Hepatocyte (in vitro differentiated cells): ENCODE measurements at regions not wholly inside any gene's neighbourhood (a gene's known extent, or its start where the extent isn't known, plus 50 kb on each side); places are given as distances from the start of the nearest gene placed in this dataset.

Source experiments
- DNase-seq: peaks from one replicate; pipeline ENCODE4 v3.0.0-alpha.2; 2016; ENCODE audit warnings: low spot score
- H2AFZ ChIP-seq: fragments of 200-600 bp; sonication (generic); 2 replicates; pipeline ENCODE4 v1.6.0; 2016; ENCODE audit warnings: antibody characterized with exemption, mild to moderate bottlenecking
- H3K27ac ChIP-seq: fragments of 200-600 bp; sonication (generic); 2 replicates; pipeline ENCODE4 v1.5.1; 2016; ENCODE audit warnings: mild to moderate bottlenecking
- H3K27me3 ChIP-seq: fragments of 200-600 bp; sonication (generic); 2 replicates; pipeline ENCODE4 v1.6.1; 2016
- H3K36me3 ChIP-seq: fragments of 200-600 bp; sonication (generic); replicated peaks from 2 replicates; pipeline ENCODE4 v1.5.1; 2016; ENCODE audit warnings: low read depth; ENCODE audit not compliant: insufficient read depth
- H3K4me1 ChIP-seq: fragments of 200-600 bp; sonication (generic); 2 replicates; pipeline ENCODE4 v1.5.1; 2016; ENCODE audit warnings: mild to moderate bottlenecking, moderate library complexity; ENCODE audit not compliant: insufficient read depth
- H3K4me2 ChIP-seq: fragments of 200-600 bp; sonication (generic); 2 replicates; pipeline ENCODE4 v1.6.0; 2016
- H3K4me3 ChIP-seq: fragments of 200-600 bp; sonication (generic); 2 replicates; pipeline ENCODE4 v1.5.1; 2016; ENCODE audit warnings: mild to moderate bottlenecking
- H3K79me2 ChIP-seq: fragments of 200-600 bp; sonication (generic); 2 replicates; pipeline ENCODE4 v1.6.0; 2017; ENCODE audit warnings: mild to moderate bottlenecking
- H3K9me2 ChIP-seq: fragments of 200-600 bp; sonication (generic); replicated peaks from 2 replicates; pipeline ENCODE4 v1.6.0; 2017; ENCODE audit warnings: mild to moderate bottlenecking; ENCODE audit not compliant: insufficient read depth
- H3K9me3 ChIP-seq: fragments of 200-600 bp; sonication (generic); 2 replicates; pipeline ENCODE4 v1.5.1; 2016; ENCODE audit warnings: low read depth, mild to moderate bottlenecking
- H4K20me1 ChIP-seq: fragments of 200-600 bp; sonication (generic); 2 replicates; pipeline ENCODE4 v1.6.0; 2016; ENCODE audit warnings: mild to moderate bottlenecking; ENCODE audit not compliant: insufficient read depth, poor library complexity, severe bottlenecking
- CTCF ChIP-seq: fragments of 200-600 bp; sonication (generic); IDR thresholded peaks from 2 replicates; pipeline ENCODE4 v1.5.1; 2016; ENCODE audit warnings: antibody characterized with exemption, mild to moderate bottlenecking; ENCODE audit not compliant: poor library complexity
- EZH2 ChIP-seq: fragments of 200-600 bp; sonication (generic); IDR thresholded peaks from 2 replicates; pipeline ENCODE4 v1.6.1; 2016; ENCODE audit warnings: antibody characterized with exemption, mild to moderate bottlenecking, borderline replicate concordance
- EZH2phosphoT487 ChIP-seq: fragments of 200-600 bp; sonication (generic); IDR thresholded peaks from one replicate; pipeline ENCODE4 v1.6.1; 2018; ENCODE audit warnings: antibody characterized with exemption, mild to moderate bottlenecking, low read depth, moderate library complexity; ENCODE audit not compliant: unreplicated experiment, severe bottlenecking
- WGBS: methylation state at CpG from one replicate; pipeline ENCODE4 v1.1.6; 2016; ENCODE audit warnings: low lambda C conversion rate; ENCODE audit errors: missing lambda C conversion rate; 5-methylcytosine and 5-hydroxymethylcytosine counted together

- H3K4me3 ChIP-seq: no peak overlapping the region
- no peak for DNase-seq
- no peak overlapping the region for H3K27ac ChIP-seq
- no peaks in the 10 kb centered on the region for H3K9me3 ChIP-seq
- WGBS: 87% methylated on average over 14 of the region's 14 CpGs
- H3K9me2 ChIP-seq: no peaks in the 10 kb centered on the region
- H3K27me3 ChIP-seq: no peaks in the 10 kb centered on the region
- H3K4me2 ChIP-seq: no peak overlapping the region
- H3K79me2 ChIP-seq: no peaks in the 10 kb centered on the region
- H3K36me3 ChIP-seq: no peaks in the 10 kb centered on the region
- H4K20me1 ChIP-seq: no peaks in the 10 kb centered on the region
- no peaks in the 10 kb centered on the region for H3K4me1 ChIP-seq
- no peak overlapping the region for H2AFZ ChIP-seq
- no peak for TF ChIP-seq EZH2phosphoT487
- TF ChIP-seq EZH2: no peak
- TF ChIP-seq CTCF: no peak
These were observed 500.7 kb downstream of the TCERG1L start for GRCh38 chr10:130810856-130811255.

- Histone ChIP-seq H2AFZ (no peak overlapping the region), H3K4me2 (no peak overlapping the region), H3K4me3 (no peak overlapping the region), H3K9me3 (no peaks in the 10 kb centered on the region), H3K4me1 (no peaks in the 10 kb centered on the region), H3K79me2 (no peaks in the 10 kb centered on the region), H3K27ac (no peak overlapping the region), H3K9me2 (no peaks in the 10 kb centered on the region), H4K20me1 (no peaks in the 10 kb centered on the region), H3K27me3 (no peaks in the 10 kb centered on the region), H3K36me3 (no peaks in the 10 kb centered on the region)
- TF ChIP-seq EZH2phosphoT487 (no peak), CTCF (no peak), EZH2 (no peak)
- DNase-seq: no peak
- WGBS: 87% methylated on average over 14 of the region's 14 CpGs
These were observed 499.0 kb downstream of the TCERG1L start for GRCh38 chr10:130812381-130813148.

- Histone ChIP-seq H3K4me2 (no peak overlapping the region), H3K4me3 (no peak overlapping the region), H3K79me2 (no peaks in the 10 kb centered on the region), H3K36me3 (no peaks in the 10 kb centered on the region), H3K27ac (no peak overlapping the region), H2AFZ (no peak overlapping the region), H4K20me1 (no peaks in the 10 kb centered on the region), H3K4me1 (no peaks in the 10 kb centered on the region), H3K9me3 (no peaks in the 10 kb centered on the region), H3K27me3 (no peaks in the 10 kb centered on the region), H3K9me2 (no peaks in the 10 kb centered on the region)
- no peak for DNase-seq
- WGBS: 90% methylated on average over 7 of the region's 7 CpGs
- TF ChIP-seq EZH2 (no peak), EZH2phosphoT487 (no peak), CTCF (no peak)
These were observed 496.9 kb downstream of the TCERG1L start for GRCh38 chr10:130814610-130815009.
